Type B pancreatic cell (in vitro differentiated cells): ENCODE measurements at regions not wholly inside any gene's neighbourhood (a gene's known extent, or its start where the extent isn't known, plus 50 kb on each side); places are given as distances from the start of the nearest gene placed in this dataset.

Experiments
- DNase-seq: peaks from one replicate; pipeline ENCODE4 v3.0.0; 2021; ENCODE audit warnings: mixed read lengths; ENCODE audit not compliant: unreplicated experiment; ENCODE audit errors: extremely low spot score
- H3K27ac Mint-ChIP-seq: 2 replicates; pipeline ENCODE4 v1.8.0; 2021; ENCODE audit warnings: mild to moderate bottlenecking, mixed read lengths
- H3K27me3 Mint-ChIP-seq: 2 replicates; pipeline ENCODE4 v1.8.0; 2021; ENCODE audit warnings: mixed read lengths
- H3K36me3 Mint-ChIP-seq: 2 replicates; pipeline ENCODE4 v1.8.0; 2021; ENCODE audit warnings: mixed read lengths
- H3K4me1 Mint-ChIP-seq: one replicate; pipeline ENCODE4 v1.8.0; 2021; ENCODE audit warnings: mixed read lengths; ENCODE audit not compliant: unreplicated experiment
- H3K4me3 Mint-ChIP-seq: 2 replicates; pipeline ENCODE4 v1.8.0; 2021; ENCODE audit warnings: mild to moderate bottlenecking, mixed read lengths
- H3K9me3 Mint-ChIP-seq: 2 replicates; pipeline ENCODE4 v1.8.0; 2021; ENCODE audit warnings: mixed read lengths
- CTCF ChIP-seq: fragments of 200-600 bp; sonication (generic); conservative IDR thresholded peaks from 2 replicates; pipeline ENCODE4 v1.5.0; 2021; ENCODE audit warnings: antibody characterized with exemption, mild to moderate bottlenecking

GRCh38 chr18:76573325-76574025, 78.4 kb upstream of the ZNF516 start:
- no peak overlapping the region for H3K4me3 Mint-ChIP-seq
- H3K4me1 Mint-ChIP-seq, result peaks cover 5% of the 10 kb centered on the region
- H3K27me3 Mint-ChIP-seq, result no peaks in the 10 kb centered on the region
- H3K27ac Mint-ChIP-seq, result no peak overlapping the region
- no peaks in the 10 kb centered on the region for H3K36me3 Mint-ChIP-seq
- TF ChIP-seq CTCF, result no peak
- no peak for DNase-seq
- H3K9me3 Mint-ChIP-seq, result peaks cover 9% of the 10 kb centered on the region

GRCh38 chr18:76572518-76573247, 77.6 kb upstream of the ZNF516 start:
- no peak overlapping the region for H3K4me3 Mint-ChIP-seq
- no peaks in the 10 kb centered on the region for H3K27me3 Mint-ChIP-seq
- peaks cover 5% of the 10 kb centered on the region for H3K4me1 Mint-ChIP-seq
- TF ChIP-seq CTCF, result no peak
- DNase-seq, result no peak
- peaks cover 9% of the 10 kb centered on the region for H3K9me3 Mint-ChIP-seq
- H3K36me3 Mint-ChIP-seq, result no peaks in the 10 kb centered on the region
- no peak overlapping the region for H3K27ac Mint-ChIP-seq

- no peak for TF ChIP-seq CTCF
- Mint-ChIP-seq H3K36me3 (no peaks in the 10 kb centered on the region), H3K4me3 (no peak overlapping the region), H3K4me1 (peaks cover 5% of the 10 kb centered on the region), H3K9me3 (peaks cover 9% of the 10 kb centered on the region), H3K27me3 (no peaks in the 10 kb centered on the region), H3K27ac (no peak overlapping the region)
- DNase-seq, result no peak
Observed at GRCh38 chr18:76571689-76572088, 76.6 kb upstream of the ZNF516 start.

- Mint-ChIP-seq H3K27ac (no peak overlapping the region), H3K4me1 (peaks cover 7% of the 10 kb centered on the region), H3K27me3 (no peaks in the 10 kb centered on the region), H3K36me3 (no peaks in the 10 kb centered on the region), H3K4me3 (no peak overlapping the region), H3K9me3 (peaks cover 9% of the 10 kb centered on the region)
- no peak for DNase-seq
- no peak for TF ChIP-seq CTCF
Observed at GRCh38 chr18:76570856-76571255, 75.8 kb upstream of the ZNF516 start.

- Mint-ChIP-seq H3K9me3 (peaks cover under 1% of the 10 kb centered on the region), H3K4me3 (no peak overlapping the region), H3K27ac (no peak overlapping the region), H3K36me3 (no peaks in the 10 kb centered on the region), H3K27me3 (no peaks in the 10 kb centered on the region), H3K4me1 (peaks cover 17% of the 10 kb centered on the region)
- no peak for TF ChIP-seq CTCF
- no peak for DNase-seq
Observed at GRCh38 chr18:76569644-76570419, 74.8 kb upstream of the ZNF516 start.
